ENCODE measurements at regions not wholly inside any gene's neighbourhood (a gene's known extent, or its start where the extent isn't known, plus 50 kb on each side); places are given as distances from the start of the nearest gene placed in this dataset.

GRCh38 chr14:22384167-22384549 is 204.9 kb downstream of the DAD1 start:
- TF ChIP-seq SMC3 (IDR thresholded peaks at IDR 0.05), result no peak
- no peak for TF ChIP-seq BCL3 (IDR thresholded peaks at IDR 0.05)
